Gastroesophageal sphincter (tissue), 3 donors: ENCODE measurements at regions not wholly inside any gene's neighbourhood (a gene's known extent, or its start where the extent isn't known, plus 50 kb on each side); places are given as distances from the start of the nearest gene placed in this dataset.

Experiments
- CTCF ChIP-seq, 4 experiments: fragments of 200-600 bp in 2 of 4; fragments of 450-650 bp in 2 of 4; sonication (generic) in 1 of 4; IDR thresholded peaks; one replicate each; pipeline ENCODE4 v1.5.1; 2017 to 2019; ENCODE audit warnings: antibody characterized with exemption in 4 of 4, mild to moderate bottlenecking in 2 of 4, moderate library complexity in 2 of 4
- EP300 ChIP-seq: sonication (generic); formaldehyde crosslinking; IDR thresholded peaks from one replicate; pipeline ENCODE4 v1.6.1; 2017; ENCODE audit warnings: antibody characterized with exemption, mild to moderate bottlenecking
- POLR2A ChIP-seq, 2 donors: fragments of 450-650 bp; IDR thresholded peaks; one replicate each; pipeline ENCODE4 v1.6.1; 2017; ENCODE audit warnings: antibody characterized with exemption in 2 of 2, mild to moderate bottlenecking in 2 of 2, moderate library complexity in 1 of 2
- POLR2AphosphoS5 ChIP-seq: sonication (generic); formaldehyde crosslinking; IDR thresholded peaks from one replicate; pipeline ENCODE4 v1.6.1; 2017; ENCODE audit warnings: antibody characterized with exemption

GRCh38 chr3:182240474-182240873 is 528.7 kb downstream of the SOX2 start:
- TF ChIP-seq POLR2AphosphoS5 (no peak), CTCF (IDR thresholded peaks at IDR 0.05) (no peak), EP300 (no peak), POLR2A (IDR thresholded peaks at IDR 0.05) (no peak)
